NCI-H226 (cell line): ENCODE measurements at regions not wholly inside any gene's neighbourhood (a gene's known extent, or its start where the extent isn't known, plus 50 kb on each side); places are given as distances from the start of the nearest gene placed in this dataset.

Experiments used
- DNase-seq: peaks from one replicate; pipeline ENCODE4 v3.0.0-alpha.2; 2015

DNA sequence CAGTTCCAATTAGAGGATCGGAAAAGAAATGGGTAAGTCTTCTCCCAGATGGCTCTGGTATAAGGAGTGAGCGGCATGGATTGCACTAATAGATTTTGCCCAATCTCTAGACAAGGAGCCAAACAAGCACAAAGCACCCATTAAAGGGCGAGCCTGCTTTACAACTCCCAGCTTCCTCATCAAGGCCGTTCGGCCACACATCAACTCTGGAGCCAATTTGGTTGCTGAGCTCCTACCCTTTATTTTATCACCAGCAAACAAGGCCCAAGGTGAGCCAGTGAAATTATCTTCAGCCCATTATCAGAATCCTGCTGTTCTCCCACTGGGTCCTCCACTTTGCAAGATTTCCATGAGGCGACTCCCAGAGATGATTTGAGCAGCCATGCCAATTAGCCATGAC, 292.2 kb upstream of the NPVF start:
- no peak for DNase-seq

- DNase-seq: no peak
Observed at GRCh38 chr7:25521236-25521635, 292.9 kb upstream of the NPVF start.

GRCh38 chr7:25522727-25523126, 294.4 kb upstream of the NPVF start:
- DNase-seq: no peak

- DNase-seq: no peak
Observed at GRCh38 chr7:25527665-25528170, 299.4 kb upstream of the NPVF start.

DNA sequence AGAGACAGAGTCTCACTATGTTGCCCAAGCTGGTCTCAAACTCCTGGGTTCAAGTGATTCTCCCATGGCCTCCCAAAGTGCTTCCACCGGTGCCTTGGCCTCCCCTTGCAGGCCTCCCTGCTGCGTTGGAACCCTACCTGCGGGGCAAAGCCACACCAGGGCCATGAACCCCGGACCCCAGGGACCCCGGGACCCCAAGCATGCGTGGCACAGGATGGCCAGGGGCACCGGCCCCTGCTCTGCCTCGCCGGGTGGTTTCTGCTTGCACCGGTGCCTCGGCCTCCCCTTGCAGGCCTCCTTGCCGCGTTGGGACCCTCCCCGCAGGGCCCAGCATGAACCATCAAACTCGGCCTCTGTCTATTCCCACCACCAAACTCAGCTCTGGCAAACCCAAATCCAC, 301.0 kb upstream of the NPVF start:
- DNase-seq: no peak

- no peak for DNase-seq
Observed at GRCh38 chr7:25536851-25537250, 308.6 kb upstream of the NPVF start.

DNA sequence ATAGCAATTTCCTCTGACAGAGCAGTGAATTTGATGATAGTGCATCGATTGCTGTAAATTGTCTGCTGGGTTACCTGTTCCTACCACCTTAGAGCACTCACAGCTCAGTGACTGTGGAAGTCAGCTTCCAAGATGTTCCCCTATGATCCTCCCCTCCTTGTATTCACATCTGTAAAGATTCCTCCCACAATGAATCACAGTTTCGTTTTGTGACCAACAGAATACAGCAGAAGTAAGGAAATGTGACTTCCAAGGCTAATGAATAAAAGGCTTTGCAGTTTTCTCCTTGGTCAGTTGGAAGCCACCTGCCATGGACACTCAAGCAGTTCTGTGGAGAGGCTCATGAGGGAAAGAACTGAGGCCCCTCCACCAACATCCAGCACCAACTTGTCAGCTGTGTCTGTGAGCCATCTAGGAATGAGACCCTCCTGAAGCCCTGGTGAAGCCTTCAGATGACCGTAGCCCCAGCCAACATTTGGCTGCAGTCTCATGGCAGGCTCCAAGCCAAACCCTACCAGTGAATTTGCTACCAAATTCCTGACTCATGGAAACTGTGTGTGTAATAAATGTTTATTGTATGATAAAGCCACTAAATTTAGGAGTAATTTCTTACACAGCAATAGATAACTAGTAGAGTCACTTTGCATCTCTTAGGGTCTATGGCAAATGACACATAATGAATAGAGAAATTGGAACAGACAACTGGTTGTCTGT, 309.5 kb upstream of the NPVF start:
- no peak for DNase-seq

DNA sequence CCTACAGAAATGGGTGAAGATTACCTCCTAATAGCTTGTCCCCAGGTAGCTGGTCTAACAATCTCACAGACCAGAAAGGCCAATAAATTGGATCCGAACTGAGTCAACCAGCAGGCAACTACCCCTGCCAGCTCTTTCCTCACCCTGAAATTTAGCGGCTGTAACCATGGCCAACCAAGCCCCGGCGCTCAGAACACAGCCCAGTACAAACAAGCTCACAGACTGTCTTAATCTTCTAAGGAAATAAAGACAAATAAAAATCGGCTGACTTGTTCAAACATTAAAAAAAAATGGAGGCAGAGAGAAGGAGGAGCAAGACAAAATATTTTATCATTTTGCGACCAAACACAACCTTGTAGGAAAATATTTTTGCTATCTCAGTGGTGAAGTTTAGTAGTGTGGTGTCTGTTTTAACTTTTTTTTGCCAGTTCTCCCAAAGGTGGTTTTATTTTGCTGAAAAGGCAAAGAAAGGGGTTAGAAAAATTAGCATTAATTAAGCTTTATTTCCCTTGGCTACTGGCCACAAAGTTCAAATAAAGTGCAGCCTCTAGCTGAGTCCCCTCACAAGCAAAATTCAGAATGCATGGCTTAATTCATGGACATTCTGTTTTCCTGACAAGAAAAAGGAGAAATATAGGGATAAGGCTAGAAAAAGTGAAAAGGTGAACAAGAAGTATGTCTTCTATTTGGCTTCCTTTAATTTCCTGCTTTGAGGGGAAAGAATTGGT, 313.0 kb upstream of the NPVF start:
- no peak for DNase-seq

DNA sequence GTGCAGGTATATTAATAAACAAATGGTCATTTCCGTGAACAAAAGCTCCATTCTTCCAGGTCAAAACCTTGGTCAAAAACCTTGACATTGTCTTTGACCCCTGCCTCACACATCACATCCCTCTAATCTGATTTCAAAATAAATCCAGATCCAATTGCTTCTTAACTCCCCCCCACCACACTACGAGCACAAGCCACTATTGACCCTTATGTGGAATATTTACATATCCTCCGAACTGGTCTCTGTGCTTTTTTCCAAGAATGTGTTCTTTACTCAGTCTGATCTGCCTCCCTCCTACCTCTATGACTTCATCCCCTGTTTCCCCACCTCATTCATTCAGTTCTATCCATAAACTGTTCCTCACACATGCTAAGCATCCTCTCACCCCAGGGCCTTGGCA, 313.6 kb upstream of the NPVF start:
- DNase-seq: no peak

- no peak for DNase-seq
Observed at GRCh38 chr7:25543210-25543609, 314.9 kb upstream of the NPVF start.

DNA sequence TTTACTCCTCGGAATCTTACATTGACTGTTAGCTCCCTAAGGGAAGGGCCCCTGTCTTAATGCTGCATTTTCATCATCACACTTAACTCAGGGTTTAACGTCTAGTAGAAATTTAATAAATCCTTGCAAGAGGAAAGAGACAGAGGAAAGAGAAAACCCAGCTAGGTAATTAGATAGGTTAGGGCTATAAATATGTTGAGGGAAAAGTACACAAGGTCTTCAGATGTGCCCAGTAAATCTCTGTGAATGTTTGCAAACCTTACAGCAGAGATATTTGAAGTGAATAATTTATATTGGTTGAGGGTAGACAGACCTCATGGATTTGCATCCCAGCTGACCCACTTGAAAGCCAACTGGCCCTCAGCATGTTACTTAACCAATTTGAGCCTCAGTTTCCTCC, 315.5 kb upstream of the NPVF start:
- no peak for DNase-seq

DNA sequence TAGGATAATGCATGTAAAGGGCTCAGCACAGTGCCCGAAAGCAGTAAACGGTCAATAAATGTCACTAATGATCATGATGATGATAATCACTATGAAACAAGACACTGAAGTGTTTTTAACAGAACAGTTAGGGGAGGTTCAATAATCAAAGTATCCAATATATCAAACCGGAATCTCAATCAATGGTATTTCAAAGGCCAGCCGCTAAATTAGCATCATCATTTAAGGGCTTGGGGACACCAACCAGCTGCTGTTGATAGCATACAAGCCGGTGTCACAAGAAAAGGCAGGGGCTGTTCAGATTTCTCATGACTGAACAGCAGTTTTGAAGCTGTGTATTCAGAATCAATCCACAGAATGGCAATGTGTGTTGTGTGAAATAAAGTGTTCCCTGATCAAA, 316.0 kb upstream of the NPVF start:
- no peak for DNase-seq

GRCh38 chr7:25545124-25546008, 317.1 kb upstream of the NPVF start:
- no peak for DNase-seq

DNA sequence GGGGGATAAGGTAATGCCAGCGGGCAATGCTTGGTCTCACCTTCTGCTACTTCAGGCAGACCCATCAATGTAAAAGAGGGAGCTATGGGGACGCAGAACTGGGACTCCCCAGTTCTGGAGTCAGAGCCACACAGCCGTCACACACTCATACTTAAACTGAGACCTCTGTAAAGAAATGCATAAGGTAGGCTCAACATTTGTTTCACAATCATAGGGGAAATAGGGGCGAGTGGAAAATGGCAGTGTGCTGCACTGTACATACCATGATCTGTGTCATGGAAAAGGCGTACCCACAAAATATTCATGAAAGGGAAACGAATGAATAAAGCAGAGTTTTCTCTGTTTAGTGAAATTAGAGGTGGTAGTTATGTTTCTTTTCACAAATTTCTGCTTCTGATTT, 318.0 kb upstream of the NPVF start:
- no peak for DNase-seq

DNA sequence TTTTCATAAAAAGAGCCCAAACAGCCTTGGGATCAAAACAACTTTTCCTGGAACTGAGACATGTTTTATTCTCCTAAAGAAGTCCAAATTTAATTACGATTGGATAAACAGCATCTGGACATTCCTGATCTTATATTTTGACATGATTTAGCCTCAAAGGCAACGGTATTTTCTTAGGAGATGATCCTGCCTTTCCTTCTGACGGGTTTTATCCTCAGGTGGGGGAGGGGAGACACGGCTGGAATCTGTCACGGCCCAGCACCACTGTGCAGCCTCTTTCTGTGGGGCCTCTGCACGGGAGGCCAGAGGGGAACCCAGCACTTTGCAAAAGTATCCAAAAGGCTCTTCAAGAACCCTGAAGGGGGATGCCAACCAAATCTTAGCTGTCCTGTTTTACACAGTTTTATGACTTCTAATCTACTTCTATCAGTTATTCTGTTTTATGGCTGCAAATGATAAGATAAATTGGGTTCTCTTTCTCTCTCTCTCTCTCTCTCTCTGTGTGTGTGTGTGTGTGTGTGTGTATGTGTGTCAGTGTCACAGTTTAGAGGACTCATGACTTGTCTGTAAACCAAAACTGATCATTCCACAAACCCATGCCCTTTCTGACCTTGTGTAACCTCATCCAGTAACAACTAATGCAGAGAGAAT, 321.1 kb upstream of the NPVF start:
- no peak for DNase-seq

- no peak for DNase-seq
Observed at GRCh38 chr7:25550149-25550548, 321.9 kb upstream of the NPVF start.

DNA sequence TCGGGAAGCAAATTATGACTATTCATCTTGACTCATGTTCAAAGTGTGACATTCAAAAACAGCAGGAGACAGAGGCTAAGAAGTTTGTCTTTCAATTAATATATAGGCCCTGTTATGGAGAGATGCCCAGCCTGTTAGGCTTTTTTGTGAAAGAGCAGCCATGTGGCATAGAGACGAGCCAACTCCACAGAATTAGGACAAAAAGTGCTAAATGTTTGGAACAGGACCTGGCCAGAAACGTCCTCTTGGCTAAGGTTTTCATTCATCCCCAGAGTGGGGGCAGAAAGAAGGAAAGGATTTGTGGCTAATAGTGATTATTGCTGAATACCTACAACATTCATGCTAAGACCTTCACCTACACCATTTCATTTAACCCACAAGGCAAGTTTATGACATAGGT, 324.7 kb upstream of the NPVF start:
- DNase-seq: no peak

- no peak for DNase-seq
Observed at GRCh38 chr7:25553580-25554291, 325.4 kb upstream of the NPVF start.

- DNase-seq: no peak
Observed at GRCh38 chr7:25557379-25557917, 329.2 kb upstream of the NPVF start.

DNA sequence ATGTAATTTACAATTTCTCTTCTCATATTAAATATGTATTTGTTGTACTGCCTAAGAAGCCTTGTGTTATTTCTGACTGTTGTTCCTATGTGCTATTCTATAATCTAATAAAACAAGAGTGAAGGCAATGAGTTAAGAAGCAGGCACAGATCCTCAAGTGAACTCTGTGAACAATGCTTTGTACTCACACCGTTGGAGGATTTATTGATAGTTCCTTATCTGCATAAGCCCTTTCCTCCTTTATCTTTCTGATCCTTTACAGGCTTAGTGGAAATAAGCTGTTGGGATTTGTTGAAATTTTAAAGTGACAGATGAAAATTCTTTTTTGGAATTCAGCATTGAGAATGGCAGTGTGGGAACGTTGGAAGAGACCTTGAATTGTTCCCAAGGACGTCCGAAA, 329.6 kb upstream of the NPVF start:
- DNase-seq: no peak

DNA sequence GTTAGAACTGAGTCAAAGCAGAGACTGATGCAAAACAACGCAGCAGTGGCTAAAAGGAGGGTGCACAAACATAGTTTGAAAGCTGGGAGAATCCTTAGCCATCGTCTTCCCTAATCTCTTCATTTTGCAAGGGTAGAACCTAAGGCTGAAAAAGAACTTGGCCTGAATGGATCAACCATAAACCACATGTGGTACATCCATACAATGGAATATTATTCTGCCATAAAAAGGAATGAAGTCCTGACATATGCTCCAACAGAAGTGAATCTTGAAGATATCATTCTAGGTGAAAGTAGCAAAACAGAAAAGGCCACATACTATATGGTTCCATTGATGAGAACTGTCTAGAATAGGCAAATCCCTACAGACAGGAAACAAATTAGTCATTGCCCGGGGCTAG, 330.3 kb upstream of the NPVF start:
- DNase-seq: no peak
